Fibroblast of upper back skin (primary cell): ENCODE measurements at regions not wholly inside any gene's neighbourhood (a gene's known extent, or its start where the extent isn't known, plus 50 kb on each side); places are given as distances from the start of the nearest gene placed in this dataset.

Experiments used
- DNase-seq: peaks from one replicate; pipeline ENCODE4 v3.0.0-alpha.2; 2013

DNA sequence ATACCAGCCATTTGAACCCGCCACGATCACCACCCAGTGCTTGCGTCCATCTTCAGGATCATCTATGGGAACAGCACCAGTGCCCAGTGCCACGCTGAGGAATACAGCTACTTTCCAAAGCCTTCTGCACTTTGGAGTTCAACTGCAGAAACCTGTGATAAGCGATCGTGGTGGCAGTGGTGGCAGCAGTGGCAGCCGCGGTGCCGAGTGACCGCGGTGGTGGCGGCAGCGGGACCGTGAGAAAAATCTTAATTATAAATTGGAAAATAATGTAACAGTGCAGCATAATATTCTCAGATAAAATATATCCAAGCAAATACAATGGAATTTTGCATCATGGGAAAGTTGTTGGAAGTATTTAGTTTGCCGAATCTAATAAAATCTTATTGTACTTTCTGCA is 2270.9 kb downstream of the PCDH9 start:
- DNase-seq, result no peak

DNA sequence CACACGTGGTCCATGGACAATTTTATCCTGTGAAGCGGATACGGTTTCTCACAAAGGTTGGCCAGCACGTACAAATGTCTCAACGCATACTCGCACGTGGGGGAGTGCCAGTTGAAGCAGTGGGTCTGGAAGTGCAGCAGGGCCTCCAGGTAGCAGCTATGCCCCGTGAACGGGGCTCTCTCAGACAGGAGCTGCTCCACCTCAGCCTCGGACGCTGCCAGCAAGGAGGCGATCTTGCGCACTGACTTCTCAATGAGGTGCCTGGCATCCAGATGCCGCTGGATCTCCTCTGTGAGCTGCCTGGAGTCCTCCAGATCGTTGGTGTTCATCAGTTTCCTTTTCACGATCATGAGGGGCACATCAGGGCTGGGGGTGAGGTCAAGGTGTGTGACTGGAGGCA is 2272.0 kb downstream of the PCDH9 start:
- no peak for DNase-seq

DNA sequence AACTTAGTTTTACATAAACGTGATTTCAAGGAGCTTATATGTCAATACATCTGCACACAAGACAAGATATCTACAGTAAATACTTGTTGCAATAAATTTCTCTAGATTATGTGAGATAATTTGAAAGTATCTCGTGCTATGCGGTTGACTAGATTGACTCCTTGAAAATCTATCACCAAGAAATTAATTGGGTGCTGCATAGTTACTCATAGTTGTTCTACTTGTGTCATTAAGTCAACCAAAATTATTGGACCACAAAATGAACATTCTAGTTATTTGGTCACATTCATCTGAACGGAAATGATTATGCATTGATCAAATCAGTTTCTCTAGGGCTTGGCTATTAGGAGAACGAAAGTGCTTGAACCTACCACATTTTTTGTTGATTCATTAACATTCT is 2291.5 kb downstream of the PCDH9 start:
- no peak for DNase-seq

DNA sequence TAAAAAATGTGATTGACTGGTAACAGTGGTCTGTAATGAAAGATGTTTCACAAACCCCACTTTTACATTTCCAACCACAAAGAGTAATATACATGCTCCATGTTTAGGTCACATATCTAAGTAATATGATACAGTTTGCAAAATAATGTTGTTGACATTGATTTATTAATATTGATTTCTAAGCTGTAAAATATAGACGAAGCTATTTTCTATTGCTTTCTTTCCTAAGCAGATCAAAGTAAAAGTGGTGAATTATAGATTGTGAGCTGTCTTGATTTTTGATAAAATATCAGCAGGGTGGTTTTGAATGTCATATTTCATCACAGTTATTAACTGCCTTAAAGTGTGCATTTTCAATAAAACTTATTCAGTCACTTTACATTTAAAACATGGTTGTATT is 2292.8 kb downstream of the PCDH9 start:
- no peak for DNase-seq

DNA sequence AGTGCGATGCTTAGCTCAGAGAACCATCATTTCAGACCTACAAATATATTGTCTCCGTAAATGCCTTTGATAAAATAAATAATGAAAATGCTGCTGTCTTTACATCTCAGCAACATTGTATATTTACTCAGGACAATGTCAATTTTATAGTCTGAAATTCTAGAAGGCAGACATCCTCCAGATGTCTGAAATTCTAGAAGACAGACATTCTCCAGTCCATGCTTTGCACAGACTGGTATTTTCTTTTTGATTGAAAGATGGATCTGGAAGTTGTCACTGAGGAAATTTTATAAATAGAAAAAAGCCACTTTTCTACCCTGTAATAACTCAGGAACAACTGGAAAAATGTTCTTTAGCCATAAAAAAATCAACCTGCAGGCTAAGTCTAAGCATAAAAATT is 2293.3 kb downstream of the PCDH9 start:
- DNase-seq, result no peak

DNA sequence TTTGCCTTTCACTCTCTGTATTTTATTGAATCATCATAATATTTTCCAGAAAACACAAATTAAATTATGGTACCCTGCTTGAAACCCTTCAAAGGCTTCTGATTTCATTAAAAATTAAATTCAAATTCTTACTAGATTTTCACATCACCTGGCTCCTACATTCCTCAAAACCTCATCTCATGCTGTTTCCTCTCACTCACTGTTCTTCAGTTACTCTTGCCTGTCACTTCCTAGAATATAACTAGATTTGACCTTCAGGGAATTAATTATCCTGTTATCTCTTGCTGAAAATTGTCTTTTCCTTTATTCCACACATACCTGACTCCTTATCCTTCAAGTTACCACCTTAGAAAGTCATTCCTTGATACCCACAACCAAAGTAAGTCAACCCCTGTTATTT is 2294.7 kb downstream of the PCDH9 start:
- no peak for DNase-seq

DNA sequence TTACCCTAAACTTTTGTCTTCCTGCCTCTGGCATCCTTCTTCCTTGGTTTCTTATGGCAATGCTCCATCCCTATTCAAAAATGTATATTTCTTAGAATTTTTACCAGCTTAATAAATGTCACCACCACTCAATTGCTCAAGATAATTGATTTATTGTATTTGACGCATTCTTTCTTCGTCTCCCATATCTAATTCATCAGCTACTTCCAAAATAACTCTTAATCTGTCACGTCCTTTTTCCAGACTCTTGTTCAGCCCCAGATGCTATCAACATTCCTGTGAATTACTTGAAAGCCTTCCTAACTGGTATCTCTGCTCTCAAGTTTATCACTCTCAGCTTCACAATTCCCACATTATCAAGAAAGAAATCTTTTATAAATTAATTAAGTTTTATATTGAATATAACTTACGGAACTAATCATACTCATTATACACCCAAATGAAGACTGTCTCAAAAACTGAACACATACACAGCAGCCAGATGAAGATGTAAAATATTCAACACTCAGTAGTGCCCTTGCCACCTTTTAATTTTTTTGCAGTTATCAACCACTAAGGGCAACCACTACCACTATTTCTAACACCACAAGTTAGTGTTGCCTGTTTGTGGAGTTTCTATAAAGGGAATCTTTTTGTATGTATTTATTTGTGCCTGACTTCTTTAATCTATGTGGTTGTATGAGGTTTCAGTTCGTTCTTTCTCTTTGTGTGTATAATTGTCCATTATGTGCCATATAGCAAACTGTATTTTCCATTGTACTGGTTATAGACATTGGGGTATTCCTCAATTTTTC is 2295.4 kb downstream of the PCDH9 start:
- no peak for DNase-seq

DNA sequence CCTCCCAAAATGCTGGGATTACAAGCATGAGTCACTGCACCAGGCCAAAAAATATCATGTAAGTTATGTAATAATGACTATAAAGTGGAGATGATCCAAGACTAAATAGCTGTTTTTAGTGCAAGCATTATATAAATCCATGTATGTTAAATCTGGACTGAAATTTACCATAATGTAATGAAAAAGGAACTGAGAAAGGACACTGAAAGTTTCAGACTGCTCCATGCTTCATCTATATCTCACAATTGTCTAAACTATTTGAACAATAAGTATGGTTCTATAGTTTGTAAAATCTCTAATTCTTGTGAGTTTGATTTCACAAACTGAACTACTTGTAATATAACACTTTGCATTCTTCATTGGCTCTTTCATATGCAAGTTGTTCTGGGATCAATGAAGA is 2299.5 kb downstream of the PCDH9 start:
- DNase-seq, result no peak

DNA sequence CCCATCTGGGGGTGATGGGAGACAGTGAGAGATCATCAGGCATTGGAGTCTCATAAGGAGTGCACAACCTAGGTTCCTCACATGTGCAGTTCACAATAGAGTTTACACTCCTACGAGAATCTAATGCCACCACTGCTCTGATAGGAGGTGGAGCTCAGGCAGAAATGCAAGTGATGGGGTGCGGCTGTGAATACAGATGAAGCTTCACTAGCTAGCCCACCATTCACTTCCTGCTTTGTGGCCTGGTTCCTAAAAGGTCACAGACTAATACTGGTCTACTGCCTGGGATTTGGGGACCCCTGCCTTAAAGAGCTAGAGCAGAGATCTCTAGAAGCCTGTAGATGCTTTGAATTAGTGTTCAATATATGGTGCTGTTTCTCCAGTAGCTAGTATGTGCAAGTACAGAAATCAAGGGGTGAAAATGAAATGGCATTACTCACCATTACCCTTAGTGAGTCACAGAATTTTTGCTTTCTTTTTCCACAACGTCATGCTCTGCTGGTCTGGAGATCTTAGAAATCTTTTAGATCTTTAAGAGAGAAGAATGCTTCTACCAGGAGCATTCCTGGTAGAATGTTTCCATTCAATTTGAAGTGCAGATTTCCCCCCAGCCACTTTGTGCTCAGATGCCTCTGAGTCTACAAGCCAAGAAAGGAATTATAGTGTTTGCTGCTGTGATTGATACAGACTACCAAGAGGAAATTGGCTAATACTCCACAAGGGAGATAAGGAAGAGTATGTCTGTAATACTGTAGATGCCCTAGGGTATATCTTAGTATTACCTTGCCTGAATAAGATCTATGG is 2301.2 kb downstream of the PCDH9 start:
- DNase-seq, result peak; percentile 89

DNA sequence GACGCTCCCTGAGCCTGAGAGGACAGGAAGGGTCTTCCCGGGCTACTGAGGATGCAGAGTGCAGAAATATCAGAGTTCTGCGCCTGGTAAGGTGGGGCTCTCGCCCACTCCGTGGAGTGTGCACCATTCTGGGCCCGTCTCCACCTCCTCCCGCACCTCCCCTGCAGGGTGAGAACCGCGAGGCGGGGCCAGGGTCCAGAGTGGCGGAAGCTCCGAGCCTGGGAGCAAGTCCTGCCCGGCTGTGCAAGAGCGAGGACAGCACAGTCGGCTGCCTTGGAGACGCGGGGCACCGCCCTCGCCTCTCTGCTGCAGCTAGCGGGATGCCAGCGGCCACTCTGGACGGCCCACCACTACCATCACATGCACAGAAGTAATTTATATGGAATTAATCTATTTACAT is 2304.4 kb downstream of the PCDH9 start:
- DNase-seq, result no peak

DNA sequence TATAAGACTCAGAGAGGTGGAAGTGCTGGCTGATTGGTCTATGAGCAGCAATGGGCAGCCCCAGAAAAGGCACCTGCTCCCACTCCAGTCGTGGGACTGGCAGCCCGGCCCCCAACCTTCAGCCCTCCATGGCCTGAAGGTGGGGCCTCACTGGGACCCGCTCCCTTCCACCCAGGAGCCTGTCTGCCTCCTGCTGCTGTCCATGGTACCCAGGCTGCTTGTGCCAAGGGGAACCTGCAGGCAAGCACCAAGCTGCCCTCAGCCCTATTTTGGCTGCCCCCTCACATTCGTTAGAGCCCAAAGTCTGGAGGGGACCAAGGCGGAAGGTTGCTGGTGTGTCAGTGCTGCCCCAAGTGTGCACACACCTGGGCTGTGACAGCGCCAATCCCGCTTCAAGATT is 2304.9 kb downstream of the PCDH9 start:
- peak; percentile 26 for DNase-seq

DNA sequence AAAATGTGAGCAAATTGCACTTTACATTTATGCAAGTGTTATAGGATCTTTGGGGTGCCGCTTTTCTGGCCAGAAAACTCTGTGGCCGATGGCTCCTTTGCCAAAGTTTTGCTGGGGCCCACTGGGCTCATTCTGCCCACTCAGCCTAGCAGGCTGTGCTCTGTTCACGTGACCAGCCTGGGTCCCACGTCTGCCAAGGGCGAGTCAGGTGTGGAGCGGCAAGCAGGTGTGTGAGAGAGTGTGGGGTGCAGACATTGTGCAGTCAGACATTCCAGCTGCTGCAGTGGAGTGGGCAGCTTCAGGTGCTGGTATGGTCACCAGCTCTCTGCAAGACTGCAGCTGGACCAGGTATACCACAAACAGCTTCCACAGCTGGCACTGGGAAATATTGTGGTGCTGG is 2305.7 kb downstream of the PCDH9 start:
- no peak for DNase-seq

DNA sequence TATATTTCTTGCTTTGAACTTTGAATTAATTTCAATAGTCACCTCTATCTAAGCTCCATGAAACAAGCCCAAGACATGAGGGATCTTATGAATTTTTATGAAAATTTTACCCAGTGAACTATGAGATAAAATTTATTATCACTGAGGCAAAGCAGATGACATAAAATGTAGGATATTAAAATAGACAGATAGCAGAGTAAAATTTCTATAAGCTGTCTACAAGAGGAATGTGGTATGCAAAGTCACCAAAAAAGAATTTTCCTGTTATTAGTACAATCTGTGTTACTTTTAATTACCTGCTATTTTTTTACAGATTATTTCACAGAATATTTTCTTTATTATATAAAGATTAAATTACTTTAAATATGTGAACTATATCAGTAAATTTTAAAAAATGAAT is 2312.6 kb downstream of the PCDH9 start:
- no peak for DNase-seq

DNA sequence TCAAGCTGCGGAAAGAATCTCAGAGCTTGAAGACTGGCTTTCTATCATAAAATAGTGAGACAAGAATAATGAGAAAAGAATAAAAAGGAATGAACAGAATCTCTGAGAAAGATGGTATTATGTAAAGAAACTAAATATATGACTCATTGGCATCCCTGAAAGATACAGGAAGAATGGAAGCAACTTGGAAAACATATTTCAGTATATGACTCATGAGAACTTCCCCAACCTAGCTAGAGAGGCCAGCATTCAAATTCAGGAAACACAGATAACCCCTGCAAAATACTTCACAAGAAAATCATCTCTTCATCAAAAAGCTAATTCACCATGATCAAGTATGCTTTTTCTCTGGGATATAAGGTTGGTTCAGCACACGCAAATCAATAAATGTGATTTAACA is 2318.0 kb downstream of the PCDH9 start:
- peak; percentile 85 for DNase-seq

DNA sequence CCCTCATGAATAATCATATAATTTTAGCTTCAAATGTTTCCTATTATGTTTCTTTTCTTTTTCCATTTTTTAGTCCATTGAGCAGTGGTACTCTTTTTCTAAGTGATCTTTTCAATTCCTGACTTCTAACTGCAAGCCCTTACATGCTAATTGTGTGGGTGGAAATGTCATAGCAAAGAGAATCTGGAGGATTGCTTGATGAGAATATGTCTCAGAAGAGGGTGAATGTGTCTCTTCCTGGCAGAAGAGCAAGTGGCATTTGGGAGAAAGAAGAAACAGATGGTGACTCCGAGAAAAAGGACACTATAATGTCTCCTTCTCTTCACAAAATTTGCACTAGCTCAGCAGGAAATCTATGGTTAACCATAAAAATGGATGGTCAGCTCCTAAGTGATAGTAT is 2320.0 kb downstream of the PCDH9 start:
- no peak for DNase-seq

DNA sequence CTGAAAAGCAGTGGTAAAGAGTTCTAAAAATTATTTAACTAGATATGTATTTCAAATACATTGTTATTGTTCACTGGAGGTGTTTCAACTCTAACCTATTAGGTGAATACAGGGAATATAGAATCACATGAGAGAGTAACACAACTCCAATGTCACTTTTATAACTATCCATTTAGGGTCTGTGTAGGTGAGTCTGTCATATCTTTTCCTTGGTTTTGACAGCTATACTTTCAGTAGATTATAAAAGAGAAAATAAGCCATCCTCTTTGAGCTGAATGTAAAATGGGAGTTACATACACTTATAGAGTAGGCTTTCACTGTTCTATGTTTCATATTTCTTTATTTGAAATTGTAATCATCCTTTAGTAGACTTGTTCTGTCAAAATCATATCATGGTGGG is 2321.0 kb downstream of the PCDH9 start:
- no peak for DNase-seq

DNA sequence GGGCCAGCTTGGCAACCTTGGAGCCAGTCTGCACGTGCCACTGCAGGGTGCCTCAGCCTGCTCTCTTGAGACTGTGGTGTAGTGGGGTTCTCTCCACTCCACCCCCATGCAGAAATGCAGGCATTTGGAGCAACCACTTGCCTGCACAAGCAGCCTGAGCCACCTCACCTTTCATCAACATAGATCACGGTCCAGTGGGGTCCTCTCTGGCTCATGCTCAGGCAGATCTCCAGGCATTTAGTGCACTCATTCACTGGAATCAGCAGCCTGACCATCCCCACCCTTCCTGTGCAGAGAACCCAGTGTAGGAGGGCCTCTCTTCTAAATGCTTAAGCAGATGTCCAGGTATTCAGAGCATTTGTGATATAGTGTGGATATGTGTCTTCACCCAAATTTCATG is 2330.1 kb downstream of the PCDH9 start:
- DNase-seq, result no peak

DNA sequence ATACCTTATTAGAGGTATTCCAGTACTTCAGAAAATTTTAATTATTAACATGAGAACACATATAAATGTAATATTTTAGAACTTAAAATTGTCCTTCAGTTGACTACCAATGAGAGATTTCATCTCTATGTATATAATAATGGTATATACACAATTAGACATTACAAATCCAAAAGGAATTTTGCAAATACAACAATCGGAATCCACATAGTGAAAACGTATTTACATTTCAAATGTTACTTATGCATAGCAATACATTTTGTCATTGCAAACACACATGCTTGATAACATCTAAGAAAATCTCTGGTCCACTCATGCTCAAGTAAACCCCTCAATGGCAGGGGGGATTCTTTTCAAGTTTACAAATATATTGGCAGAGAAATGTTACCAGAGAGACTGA is 2345.2 kb downstream of the PCDH9 start:
- peak; percentile 3 for DNase-seq

DNA sequence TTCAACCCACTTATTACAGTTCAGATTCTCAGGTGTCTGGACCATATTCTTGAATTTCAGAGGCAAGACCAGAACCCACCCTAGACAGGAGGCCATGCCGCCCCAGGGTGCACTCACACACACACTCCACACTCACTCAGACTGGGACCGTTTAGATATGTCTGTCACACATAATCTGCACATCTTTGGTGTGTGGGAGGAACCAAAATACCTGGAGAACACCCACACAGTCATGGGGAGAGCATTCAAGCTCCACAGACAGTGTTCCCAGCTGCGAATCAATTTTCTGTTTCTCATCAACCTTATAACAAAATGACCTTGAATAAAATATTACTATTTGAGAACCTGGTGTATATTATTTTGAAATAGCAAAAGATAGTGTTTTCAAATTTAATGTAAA is 2353.0 kb downstream of the PCDH9 start:
- no peak for DNase-seq

DNA sequence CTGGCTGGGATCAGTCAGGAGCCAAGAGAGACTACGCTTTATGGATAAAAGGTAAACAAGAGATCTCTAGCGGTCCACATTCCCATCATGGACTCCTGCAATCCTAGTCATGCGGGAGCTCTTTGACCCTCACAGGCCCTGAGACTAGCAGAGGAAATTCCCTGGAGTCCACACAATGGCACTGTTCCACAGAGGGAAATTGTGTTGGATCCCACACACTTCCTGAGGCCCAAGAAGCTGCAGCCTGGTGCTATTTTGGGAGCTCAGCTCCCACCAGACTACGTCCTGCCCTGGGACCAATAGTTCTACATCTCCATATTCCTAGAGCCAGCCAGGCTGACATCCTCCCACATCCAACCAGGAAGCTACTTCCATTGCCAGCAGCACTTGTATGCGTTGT is 2358.4 kb downstream of the PCDH9 start:
- no peak for DNase-seq

DNA sequence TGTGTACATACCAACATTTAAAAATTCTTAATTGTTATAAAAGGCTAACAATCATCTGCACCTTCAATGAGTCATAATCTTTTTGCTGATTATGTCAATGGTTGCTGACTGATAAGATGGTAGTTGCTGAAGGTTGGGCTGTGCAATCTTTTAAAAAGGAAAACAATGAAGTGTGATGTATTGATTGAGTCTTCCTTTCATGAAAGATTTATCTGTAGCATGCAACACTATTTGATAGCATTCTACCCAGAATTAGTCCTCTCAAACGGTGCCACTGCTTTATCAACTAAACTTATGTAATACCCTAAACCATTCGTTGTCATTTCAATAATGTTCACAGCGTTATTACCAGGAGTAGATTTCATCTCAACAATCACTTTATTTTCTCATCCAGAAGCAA is 2360.6 kb downstream of the PCDH9 start:
- DNase-seq, result no peak

DNA sequence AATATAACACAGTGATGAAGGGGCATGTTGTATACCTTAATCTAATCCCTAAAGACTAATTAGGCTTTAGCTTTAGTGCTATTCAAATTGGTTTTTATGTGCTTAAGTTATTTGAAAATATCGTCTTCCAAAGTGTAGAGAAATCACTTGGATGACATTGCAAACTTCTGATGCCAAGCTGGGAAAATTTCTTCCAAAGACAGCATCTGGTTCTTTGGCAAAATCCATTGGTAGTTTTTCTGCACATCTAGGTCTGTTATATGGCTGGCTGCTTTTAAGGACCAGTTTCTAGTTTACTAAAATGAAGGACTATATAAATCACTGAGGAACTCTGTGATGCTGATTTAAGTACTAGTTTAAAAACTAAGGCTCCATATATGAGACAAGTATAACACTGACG is 2362.3 kb downstream of the PCDH9 start:
- DNase-seq, result no peak

DNA sequence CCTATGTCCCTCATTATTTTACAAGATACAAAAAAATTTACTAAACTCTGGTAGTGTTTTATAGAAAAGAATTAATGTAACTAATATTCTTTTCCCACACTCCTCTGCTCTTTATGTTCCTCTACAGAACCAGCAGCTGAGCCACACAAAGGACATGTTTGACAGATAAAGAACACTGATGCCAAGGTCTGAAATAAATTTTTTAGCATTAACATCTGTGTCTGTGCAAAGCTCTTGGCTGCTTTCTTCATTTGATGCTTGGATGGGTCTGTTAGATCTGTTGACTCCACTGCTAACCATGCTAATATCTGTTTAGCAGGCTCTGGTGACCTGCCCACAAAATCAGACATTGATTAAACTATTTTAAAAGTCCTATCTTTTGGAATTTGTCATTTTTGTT is 2363.8 kb downstream of the PCDH9 start:
- no peak for DNase-seq

DNA sequence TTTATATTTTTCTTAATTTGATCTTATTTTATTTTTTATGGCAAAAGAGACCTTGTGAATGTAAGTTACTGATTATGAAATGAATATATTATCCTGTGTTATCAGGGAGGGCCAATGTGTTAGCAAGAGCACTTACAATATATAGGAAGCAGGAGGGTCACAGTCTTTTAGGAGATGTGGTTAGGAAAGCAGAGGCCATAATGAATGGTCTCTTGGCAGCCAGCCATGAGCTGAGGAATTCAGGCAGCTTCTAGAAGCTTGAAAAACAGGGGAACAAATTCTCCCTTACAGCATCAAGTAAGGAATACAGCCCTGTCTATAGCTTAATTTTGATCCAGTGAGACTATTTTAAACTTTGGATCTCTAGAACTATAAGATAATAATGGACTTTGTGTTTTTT is 2374.6 kb downstream of the PCDH9 start:
- peak; percentile 74 for DNase-seq

DNA sequence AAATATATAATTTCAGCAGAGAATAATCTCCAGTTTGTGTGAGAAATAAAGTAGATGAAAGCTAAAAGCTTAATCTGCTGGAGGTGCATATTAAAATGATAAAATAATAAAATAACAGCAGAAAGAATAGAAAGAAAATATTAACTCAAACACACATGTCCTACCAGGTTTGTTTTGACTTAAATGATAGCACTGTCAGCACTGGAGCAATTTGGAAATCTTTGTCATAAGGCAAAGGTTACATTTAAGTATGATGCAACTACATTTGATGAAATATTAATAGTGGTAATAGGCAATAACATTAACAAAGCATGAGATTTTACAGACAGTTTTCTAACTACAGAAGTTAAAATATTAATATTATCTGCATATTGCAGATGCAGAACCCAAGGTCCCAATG is 2380.1 kb downstream of the PCDH9 start:
- no peak for DNase-seq
